ENCODE measurements at regions not wholly inside any gene's neighbourhood (a gene's known extent, or its start where the extent isn't known, plus 50 kb on each side); places are given as distances from the start of the nearest gene placed in this dataset.

DNA sequence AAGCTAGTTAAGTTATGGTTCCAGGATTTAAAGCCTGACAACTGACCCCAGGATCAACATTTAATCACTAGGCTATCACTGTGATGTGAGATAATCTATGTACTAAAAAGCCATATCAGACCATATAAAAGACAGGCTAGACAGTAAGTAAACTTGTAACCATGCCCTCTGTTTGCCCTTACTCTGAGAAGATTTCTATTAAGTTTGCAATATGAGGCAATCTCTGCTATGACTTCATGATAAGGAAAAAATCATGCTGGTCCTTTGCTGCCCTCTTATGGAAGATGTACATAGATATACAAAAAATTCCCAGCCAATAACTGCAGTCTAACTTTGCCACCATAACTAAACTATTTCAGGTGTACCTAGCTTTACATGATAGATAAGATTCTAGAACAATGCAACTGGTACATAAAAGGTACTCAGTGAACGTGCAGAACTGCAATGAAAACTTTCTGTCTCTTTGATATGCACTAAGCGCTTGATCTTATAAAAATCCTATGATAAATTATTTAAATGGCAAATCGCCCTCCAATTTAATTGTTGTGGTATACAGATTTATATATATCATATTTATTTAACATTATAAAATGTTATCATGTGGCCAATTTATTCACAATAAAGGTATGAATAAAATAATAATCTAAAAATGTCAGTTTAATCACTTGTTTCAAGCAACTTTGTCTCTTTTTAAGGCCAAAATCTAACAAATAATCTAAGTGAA lies 70.5 kb downstream of the FAM217A start:
- Histone ChIP-seq H3K4me3 (no peak overlapping the region), H3K36me3 (no peaks in the 10 kb centered on the region), H3K4me1 (no peaks in the 10 kb centered on the region), H3K27me3 (no peaks in the 10 kb centered on the region), H3K27ac (peak overlapping the region; percentile 36), H3K9me3 (no peaks in the 10 kb centered on the region)
- TF ChIP-seq POLR2AphosphoS5 (IDR thresholded peaks at IDR 0.05; ENCODE audit: insufficient read depth in 1 of 2, low read depth in 1 of 2) (peak in 1 of 2 donors; percentile 74), POLR2A (IDR thresholded peaks at IDR 0.05) (no peak)
- TF ChIP-seq, protein P1, sequence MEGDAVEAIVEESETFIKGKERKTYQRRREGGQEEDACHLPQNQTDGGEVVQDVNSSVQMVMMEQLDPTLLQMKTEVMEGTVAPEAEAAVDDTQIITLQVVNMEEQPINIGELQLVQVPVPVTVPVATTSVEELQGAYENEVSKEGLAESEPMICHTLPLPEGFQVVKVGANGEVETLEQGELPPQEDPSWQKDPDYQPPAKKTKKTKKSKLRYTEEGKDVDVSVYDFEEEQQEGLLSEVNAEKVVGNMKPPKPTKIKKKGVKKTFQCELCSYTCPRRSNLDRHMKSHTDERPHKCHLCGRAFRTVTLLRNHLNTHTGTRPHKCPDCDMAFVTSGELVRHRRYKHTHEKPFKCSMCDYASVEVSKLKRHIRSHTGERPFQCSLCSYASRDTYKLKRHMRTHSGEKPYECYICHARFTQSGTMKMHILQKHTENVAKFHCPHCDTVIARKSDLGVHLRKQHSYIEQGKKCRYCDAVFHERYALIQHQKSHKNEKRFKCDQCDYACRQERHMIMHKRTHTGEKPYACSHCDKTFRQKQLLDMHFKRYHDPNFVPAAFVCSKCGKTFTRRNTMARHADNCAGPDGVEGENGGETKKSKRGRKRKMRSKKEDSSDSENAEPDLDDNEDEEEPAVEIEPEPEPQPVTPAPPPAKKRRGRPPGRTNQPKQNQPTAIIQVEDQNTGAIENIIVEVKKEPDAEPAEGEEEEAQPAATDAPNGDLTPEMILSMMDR (IDR thresholded peaks at IDR 0.05): peak; percentile 18 to 46 (median 34)
- intact Hi-C loops (cut with DNase I): loop anchor here (5.0 kb wide), 1 partner anchor 266 kb away; no protein-coding TSS in a partner anchor
- DNase-seq (ENCODE audit: extremely low spot score in 2 of 2): no peak

DNA sequence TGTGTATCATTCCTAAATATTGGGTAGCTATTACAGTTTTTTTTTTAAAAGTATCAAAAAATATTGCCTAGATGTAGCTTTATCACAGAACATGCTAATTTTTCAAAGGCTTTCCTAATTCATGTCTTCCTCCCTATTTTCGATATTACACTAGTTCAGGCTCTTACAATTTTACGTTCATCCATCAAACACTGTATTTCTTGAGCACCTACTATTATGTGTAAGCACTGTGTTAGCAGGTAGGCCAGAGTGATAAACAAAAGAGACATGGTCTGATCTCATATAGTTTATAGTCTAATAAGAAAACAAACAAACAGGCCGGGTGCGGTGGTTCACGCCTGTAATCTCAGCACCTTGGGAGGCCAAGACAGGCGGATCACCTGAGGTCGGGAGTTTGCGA lies 69.5 kb downstream of the FAM217A start:
- DNase-seq (ENCODE audit: extremely low spot score in 2 of 2): no peak
- TF ChIP-seq POLR2AphosphoS5 (IDR thresholded peaks at IDR 0.05; ENCODE audit: insufficient read depth in 1 of 2, low read depth in 1 of 2): no peak
- TF ChIP-seq, protein P1 (IDR thresholded peaks at IDR 0.05): no peak
- no peak for TF ChIP-seq POLR2A (IDR thresholded peaks at IDR 0.05)
- no peaks in the 10 kb centered on the region for H3K4me1 ChIP-seq
- H3K9me3 ChIP-seq: no peaks in the 10 kb centered on the region
- intact Hi-C loops (cut with DNase I): loop anchor here (5.0 kb wide), 1 partner anchor 267 kb away; no protein-coding TSS in a partner anchor
- H3K27ac ChIP-seq: no peak overlapping the region
- H3K4me3 ChIP-seq: no peak overlapping the region
- no peaks in the 10 kb centered on the region for H3K36me3 ChIP-seq
- H3K27me3 ChIP-seq: no peaks in the 10 kb centered on the region

DNA sequence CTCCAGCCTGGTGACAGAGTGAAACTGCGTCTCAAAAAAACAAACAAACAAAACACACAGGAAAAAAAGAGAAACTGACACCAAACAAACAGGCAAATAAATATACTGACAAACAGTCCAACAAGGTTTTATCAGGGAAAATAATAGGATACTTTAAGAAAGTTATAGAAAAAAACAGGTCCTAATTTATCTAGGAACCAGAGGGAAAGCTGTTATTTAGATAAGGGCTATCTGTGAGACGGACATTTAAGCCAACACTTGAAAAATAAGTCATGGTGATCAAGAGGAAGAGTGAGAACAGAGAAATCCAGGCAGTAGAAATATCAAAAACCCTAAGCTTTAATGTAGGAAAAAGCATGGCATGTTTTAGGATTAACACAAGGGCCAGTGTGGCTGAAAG lies 68.9 kb downstream of the FAM217A start:
- Histone ChIP-seq H3K36me3 (no peaks in the 10 kb centered on the region), H3K27me3 (no peaks in the 10 kb centered on the region), H3K27ac (no peak overlapping the region), H3K9me3 (no peaks in the 10 kb centered on the region), H3K4me3 (no peak overlapping the region), H3K4me1 (peaks cover under 1% of the 10 kb centered on the region)
- intact Hi-C loops (cut with DNase I): no loop called here
- DNase-seq (ENCODE audit: extremely low spot score in 2 of 2): no peak
- TF ChIP-seq POLR2AphosphoS5 (IDR thresholded peaks at IDR 0.05; ENCODE audit: insufficient read depth in 1 of 2, low read depth in 1 of 2) (no peak), POLR2A (IDR thresholded peaks at IDR 0.05) (no peak)
- TF ChIP-seq, protein P1 (IDR thresholded peaks at IDR 0.05): no peak

DNA sequence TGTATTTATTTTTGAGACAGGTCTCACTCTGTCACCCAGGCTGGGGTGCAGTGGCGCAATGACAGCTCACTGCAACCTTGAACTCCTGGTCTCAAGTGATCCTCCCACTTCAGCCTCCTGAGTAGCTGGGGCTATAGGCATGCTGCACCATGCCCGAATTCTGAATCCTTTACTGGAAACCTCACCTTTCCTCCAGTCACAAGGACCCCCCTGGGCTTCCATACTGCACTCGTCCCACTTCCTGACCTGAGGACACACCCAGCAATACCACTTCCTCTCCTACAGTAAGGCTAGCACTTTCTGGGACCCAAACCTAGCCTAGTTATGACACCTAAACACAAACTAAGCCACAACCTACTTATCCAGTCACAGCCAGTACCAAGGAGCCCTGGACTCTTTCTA lies 68.2 kb downstream of the FAM217A start:
- H3K36me3 ChIP-seq: no peaks in the 10 kb centered on the region
- H3K27me3 ChIP-seq: no peaks in the 10 kb centered on the region
- DNase-seq (ENCODE audit: extremely low spot score in 2 of 2): no peak
- peaks cover 7% of the 10 kb centered on the region for H3K4me1 ChIP-seq
- H3K9me3 ChIP-seq: no peaks in the 10 kb centered on the region
- no peak overlapping the region for H3K4me3 ChIP-seq
- intact Hi-C loops (cut with DNase I): no loop called here
- H3K27ac ChIP-seq: no peak overlapping the region
- TF ChIP-seq POLR2A (IDR thresholded peaks at IDR 0.05): no peak
- no peak for TF ChIP-seq POLR2AphosphoS5 (IDR thresholded peaks at IDR 0.05; ENCODE audit: insufficient read depth in 1 of 2, low read depth in 1 of 2)
- TF ChIP-seq, protein P1 (IDR thresholded peaks at IDR 0.05): no peak

- intact Hi-C loops (cut with DNase I): no loop called here
- no peak for TF ChIP-seq POLR2AphosphoS5 (IDR thresholded peaks at IDR 0.05; ENCODE audit: insufficient read depth in 1 of 2, low read depth in 1 of 2)
- TF ChIP-seq, protein P1 (IDR thresholded peaks at IDR 0.05): no peak
- TF ChIP-seq POLR2A (IDR thresholded peaks at IDR 0.05): no peak
- H3K4me1 ChIP-seq: peaks cover 27% of the 10 kb centered on the region
- H3K36me3 ChIP-seq: no peaks in the 10 kb centered on the region
- no peak for DNase-seq (ENCODE audit: extremely low spot score in 2 of 2)
- no peaks in the 10 kb centered on the region for H3K27me3 ChIP-seq
- no peak overlapping the region for H3K4me3 ChIP-seq
- H3K9me3 ChIP-seq: no peaks in the 10 kb centered on the region
- no peak overlapping the region for H3K27ac ChIP-seq
These were observed 66.1 kb downstream of the FAM217A start for GRCh38 chr6:4012826-4013225.

Data from vagina (tissue), 2 donors.